ENCODE measurements at regions not wholly inside any gene's neighbourhood (a gene's known extent, or its start where the extent isn't known, plus 50 kb on each side); places are given as distances from the start of the nearest gene placed in this dataset.

DNA sequence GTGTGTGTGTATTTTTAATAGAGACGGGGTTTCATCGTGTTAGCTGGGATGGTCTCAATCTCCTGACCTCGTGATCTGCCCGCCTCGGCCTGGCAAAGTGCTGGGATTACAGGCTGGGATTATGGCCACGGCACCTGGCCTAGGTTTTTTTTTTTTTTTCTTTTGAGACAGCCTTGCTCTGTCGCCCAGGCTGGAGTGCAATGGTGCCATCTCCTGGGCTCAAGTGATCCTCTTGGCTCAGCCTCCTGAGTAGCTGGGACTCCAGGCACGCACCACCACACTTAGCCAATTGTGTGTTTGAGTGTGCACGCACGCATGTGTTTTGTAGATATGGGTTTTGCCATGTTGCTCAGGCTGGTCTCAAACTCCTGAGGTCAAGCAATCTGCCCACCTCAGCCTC, 629.8 kb downstream of the ETV1 start:
- no peak overlapping the region for H3K4me3 ChIP-seq (ENCODE audit: low read depth, low read length)

DNA sequence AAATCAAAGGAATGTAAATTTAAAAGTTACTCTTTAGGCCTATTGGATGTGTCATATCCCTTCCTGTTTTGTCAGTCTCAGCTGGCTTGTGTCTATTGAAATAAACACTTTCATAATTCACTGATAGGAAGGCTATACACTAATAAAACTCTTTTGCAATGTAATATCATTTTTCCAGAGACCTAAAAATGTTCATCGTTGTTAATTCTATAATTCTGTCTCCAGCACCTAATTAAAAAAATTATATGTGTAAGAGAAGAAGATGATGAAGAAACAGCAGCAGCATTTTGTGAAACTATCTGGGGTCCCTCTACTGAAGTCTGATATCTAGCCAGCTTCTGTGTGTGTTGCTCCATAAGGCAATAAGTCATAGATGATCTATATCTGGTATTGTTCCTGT, 602.7 kb downstream of the ETV1 start:
- H3K4me3 ChIP-seq (ENCODE audit: low read depth, low read length) = no peak overlapping the region

GRCh38 chr7:13407911-13408310, 581.6 kb downstream of the ETV1 start:
- no peak overlapping the region for H3K4me3 ChIP-seq (ENCODE audit: low read depth, low read length)

GRCh38 chr7:13411151-13411550, 578.3 kb downstream of the ETV1 start:
- no peak overlapping the region for H3K4me3 ChIP-seq (ENCODE audit: low read depth, low read length)

GRCh38 chr7:13411636-13412035, 577.8 kb downstream of the ETV1 start:
- H3K4me3 ChIP-seq (ENCODE audit: low read depth, low read length) = no peak overlapping the region

GRCh38 chr7:13414181-13414580, 575.3 kb downstream of the ETV1 start:
- no peak overlapping the region for H3K4me3 ChIP-seq (ENCODE audit: low read depth, low read length)

DNA sequence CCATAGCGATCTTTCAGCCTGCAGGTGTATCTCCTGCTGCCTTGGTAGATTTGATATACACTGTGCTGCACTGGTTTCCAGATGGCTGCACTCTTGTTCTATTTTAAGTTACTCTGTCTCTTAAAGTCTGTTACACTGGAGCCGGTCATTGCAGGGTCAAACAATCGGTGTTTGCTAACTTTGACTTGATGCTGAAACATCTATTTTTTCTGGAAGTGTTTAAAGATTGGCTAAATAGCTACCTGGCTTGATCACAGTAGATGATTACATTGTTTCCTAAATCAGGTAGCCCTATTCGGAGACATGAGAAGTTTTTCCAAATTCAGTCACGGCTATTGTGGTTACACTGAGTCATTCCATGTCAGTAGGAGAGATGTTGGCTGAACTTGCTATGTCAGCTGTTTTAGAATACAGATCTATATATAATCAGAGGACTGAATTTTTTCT, 574.8 kb downstream of the ETV1 start:
- no peak overlapping the region for H3K4me3 ChIP-seq (ENCODE audit: low read depth, low read length)

DNA sequence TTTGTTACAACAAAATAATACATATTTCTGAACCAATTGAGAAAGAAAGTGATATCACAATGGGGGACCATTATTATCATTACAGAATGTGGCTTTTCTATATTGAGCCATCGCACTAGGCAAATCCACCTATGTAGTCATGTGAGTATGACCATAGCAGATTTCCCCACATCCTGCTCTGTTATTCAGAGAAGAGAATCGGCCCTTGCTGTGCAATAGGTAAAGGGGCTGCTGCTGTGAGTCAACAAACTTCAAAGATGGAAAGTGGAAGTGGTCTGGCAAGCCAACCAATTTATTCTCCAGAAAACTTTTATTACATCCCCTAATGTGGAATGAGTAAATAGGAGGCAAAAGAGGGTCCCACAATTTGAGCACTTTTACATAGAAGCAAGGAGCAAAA, 573.4 kb downstream of the ETV1 start:
- no peak overlapping the region for H3K4me3 ChIP-seq (ENCODE audit: low read depth, low read length)

GRCh38 chr7:13416544-13416943, 572.9 kb downstream of the ETV1 start:
- no peak overlapping the region for H3K4me3 ChIP-seq (ENCODE audit: low read depth, low read length)

DNA sequence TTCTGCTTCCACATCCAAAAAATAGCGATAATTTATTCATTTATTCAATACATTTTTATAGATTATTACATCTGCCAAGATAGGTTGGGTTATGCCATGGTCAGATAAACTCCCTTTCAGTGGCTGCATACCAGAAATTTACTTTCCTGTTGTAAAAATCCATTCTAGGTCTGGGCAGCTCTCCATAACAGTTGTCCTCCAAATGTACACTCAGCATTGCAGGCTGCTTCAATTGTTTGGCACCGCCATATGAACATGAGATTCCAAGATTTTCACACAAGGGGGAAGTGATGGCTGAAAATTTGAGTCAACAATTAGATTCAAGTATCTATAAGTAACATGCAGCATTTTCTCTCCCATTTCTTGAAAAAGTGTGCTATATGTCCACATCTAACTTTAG, 568.7 kb downstream of the ETV1 start:
- H3K4me3 ChIP-seq (ENCODE audit: low read depth, low read length) = no peak overlapping the region

- H3K4me3 ChIP-seq (ENCODE audit: low read depth, low read length) = no peak overlapping the region
Measured at GRCh38 chr7:13421776-13422175, 567.7 kb downstream of the ETV1 start.

DNA sequence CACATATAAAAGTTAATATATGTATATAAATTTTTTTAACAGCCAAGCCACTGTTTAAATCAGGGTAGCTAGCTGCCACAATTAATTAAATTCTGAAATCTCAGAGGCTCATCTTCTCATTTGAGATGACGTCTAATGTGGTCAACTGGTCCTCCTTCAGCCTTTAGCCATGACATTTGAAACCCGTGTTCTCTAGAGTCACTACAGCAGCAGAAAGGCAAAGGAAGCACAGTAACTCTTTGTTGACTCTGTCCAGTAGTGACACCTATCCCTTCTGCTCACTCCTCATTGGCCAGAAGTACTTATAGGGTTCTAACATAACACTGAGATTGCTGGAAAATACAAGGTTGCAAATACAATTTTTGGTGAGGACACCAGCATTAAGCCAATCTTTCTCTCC, 555.5 kb downstream of the ETV1 start:
- H3K4me3 ChIP-seq (ENCODE audit: low read depth, low read length) = no peak overlapping the region

GRCh38 chr7:13442226-13442625, 547.2 kb downstream of the ETV1 start:
- no peak overlapping the region for H3K4me3 ChIP-seq (ENCODE audit: low read depth, low read length)

DNA sequence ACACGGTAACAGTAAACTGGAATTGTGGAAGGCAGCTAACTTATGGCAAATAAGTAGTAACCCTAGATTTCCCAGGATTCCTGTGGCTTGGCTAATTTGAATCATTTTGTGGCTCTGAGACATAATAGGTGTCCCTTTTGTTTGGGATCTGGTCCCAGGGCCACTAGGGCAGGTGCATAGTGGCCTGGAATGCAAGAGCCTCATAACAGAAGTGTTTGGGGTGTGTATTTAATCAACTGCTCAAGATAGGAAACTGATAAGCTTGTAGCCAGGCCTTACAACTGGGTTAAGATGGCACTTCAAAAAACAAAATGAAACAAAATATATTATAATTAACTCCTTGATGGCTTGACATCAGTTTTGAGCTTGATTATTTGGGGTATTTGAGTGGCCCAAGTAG, 541.8 kb downstream of the ETV1 start:
- H3K4me3 ChIP-seq (ENCODE audit: low read depth, low read length) = no peak overlapping the region

GRCh38 chr7:13448243-13448642, 541.2 kb downstream of the ETV1 start:
- no peak overlapping the region for H3K4me3 ChIP-seq (ENCODE audit: low read depth, low read length)

DNA sequence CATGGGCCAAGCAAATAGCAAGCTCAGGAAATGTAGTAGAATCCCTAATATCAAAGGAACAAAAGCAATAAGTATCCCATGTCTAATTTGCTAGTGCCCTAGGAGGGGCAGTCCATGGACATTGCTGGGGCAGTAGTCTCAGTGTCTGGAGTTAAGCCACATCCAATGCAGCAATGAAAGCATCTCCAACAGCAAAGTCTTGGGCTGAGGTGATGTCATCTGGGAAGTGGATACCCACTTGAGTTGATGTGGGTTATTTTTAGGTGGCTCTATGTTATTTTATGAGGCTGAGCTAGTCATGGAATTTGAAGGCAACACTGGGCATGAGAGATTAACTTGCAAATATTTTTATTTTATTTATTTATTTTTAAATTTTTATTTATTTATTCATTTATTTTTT, 540.0 kb downstream of the ETV1 start:
- H3K4me3 ChIP-seq (ENCODE audit: low read depth, low read length) = no peak overlapping the region

DNA sequence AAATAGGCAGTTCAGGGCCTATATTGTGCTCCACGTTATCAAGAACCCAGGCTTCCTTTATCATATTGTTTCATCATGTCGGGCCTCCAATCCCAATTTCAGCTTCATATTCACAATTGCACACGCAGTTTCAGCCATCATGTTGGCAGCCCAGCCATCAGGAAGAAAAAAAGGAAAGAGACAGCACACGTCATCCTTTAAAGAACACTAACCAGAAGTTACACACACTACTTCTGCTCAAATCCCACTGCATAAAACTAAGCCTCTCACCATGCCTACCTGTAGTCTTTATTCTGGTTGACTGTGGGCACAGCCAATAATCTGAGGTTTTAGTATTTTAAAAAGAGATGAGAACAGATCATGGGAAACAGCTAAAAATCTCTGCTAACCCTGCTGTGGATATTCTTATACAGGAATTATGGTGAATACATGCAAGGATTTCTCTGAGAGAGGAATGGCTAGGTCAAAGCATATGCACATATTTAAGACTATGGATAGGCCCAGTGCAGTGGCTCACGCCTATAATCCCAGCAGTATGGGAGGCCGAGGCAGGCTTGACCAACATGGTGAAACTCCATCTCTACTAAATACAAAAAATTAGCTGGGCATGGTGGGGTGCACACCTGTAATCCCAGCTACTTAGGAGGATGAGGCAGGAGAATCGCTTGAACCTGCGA, 534.4 kb downstream of the ETV1 start:
- H3K4me3 ChIP-seq (ENCODE audit: low read depth, low read length) = no peak overlapping the region

DNA sequence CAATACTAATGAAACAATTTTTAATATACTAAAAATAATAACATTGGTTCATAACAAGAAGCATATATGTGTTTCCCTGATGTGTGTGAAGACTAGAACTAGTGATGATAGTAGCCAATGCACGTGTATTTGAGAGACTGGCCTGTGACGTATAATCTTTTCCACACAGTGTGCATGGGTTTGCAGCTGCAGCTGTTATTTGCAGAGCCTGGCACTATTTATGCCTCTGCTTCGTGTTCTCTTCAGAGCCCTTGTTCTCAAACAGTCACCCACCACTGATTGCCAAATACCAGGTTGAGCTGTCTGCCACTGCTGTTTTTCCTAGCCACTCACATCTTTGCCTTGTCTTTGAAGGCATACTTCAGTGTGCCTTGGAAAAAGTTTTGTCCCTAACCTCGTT, 531.7 kb downstream of the ETV1 start:
- H3K4me3 ChIP-seq (ENCODE audit: low read depth, low read length) = no peak overlapping the region

DNA sequence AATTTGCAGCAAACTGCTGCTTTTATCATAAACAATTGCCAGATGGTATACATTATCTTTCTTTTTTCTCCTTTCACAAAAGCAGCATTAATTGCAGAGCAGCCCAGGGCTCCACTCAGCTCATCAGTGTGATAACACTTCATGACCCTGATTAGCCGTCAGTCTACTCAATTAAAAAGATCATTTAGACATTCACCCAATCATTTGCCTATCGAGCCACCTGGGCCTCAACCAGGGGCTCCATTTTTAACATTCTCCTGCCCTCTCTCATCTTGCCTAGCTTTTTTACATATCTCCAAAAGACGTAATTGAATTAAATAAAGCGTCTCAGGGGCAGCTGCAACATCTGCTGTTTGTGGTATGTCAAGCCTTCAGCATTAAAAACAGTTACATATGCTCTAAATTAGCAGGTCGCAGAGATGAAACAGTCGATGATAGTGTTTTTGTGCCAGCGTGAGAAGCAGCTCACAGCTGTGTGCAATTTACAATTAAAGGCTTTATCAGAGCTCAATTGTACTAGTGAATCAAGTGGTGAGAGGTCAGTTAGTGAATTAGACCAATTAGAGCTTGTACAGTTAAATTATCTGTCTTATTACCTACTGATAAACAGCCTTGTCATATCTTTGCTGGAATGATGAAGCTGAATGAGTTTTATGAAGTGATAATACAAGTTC, 522.5 kb downstream of the ETV1 start:
- H3K4me3 ChIP-seq (ENCODE audit: low read depth, low read length) = no peak overlapping the region

DNA sequence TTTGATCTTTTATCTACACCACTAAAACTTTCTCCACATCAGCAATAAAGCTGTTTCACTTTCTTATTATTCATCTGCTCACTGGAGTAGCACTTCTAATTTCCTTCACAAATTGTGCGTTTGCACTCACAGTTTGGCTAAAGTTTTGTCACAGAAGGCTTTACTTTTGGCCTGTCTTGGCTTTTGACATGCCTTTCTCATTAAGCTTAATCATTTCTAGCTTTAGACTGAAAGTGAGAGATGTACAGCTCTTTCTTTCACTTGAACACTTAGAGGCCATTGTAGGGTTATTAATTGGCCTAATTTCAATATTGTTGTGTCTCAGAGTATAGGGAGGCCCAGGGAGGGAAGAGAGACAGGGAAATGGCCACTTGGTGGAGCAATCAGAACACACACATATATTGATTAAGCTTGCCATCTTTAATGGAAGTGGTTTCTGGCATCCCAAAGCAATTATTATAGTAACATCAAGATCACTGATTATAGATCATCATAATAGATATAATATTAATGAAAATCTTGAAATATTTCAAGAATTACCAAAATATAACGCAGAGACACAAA, 512.5 kb downstream of the ETV1 start:
- no peak overlapping the region for H3K4me3 ChIP-seq (ENCODE audit: low read depth, low read length)

GRCh38 chr7:13489386-13489785, 500.1 kb downstream of the ETV1 start:
- no peak overlapping the region for H3K4me3 ChIP-seq (ENCODE audit: low read depth, low read length)

GRCh38 chr7:13496976-13497375, 492.5 kb downstream of the ETV1 start:
- no peak overlapping the region for H3K4me3 ChIP-seq (ENCODE audit: low read depth, low read length)
